Ovary (tissue), 3 donors: ENCODE measurements at regions not wholly inside any gene's neighbourhood (a gene's known extent, or its start where the extent isn't known, plus 50 kb on each side); places are given as distances from the start of the nearest gene placed in this dataset.

Experiments used
- POLR2A ChIP-seq: fragments of 450-650 bp; IDR thresholded peaks from one replicate; pipeline ENCODE4 v1.6.1; 2017; ENCODE audit warnings: antibody characterized with exemption, mild to moderate bottlenecking, moderate library complexity
- TF ChIP-seq, protein P1 (sequence below), 3 donors: fragments of 450-650 bp in 2 of 3; fragments of 200-600 bp in 1 of 3; IDR thresholded peaks; one replicate each; pipeline versions ENCODE4 v1.5.1 to v1.8.0; 2016 to 2022; ENCODE audit warnings: antibody characterized with exemption in 3 of 3, mild to moderate bottlenecking in 1 of 3
- donor health status: DM: no; HTN: no; CAD: no.

DNA sequence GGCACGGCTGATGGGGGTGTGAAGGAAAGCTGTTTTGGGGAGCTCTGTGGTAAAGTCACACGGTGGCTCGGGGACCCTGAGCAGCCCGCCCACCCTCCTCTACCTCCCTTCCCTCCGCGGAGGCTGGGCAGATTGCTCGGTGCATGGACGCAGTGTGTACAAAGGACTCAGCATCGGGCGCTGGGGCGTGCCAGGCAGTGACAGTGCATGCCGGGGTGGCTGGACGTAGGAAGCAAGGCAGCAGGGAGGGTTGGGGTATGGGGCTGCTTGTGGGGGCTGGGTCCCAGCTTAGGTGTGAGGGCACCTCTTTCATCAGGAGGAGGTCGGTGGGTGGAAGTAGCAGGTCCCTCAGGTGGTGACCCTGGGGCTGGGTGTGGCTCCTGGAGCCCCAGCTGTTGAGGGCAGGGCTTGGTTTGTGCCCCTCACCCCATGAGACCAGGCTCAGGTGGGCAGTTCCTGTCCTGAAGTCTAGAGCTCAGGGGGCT, 159.9 kb upstream of the GSE1 start:
- no peak for TF ChIP-seq POLR2A
- TF ChIP-seq, protein P1, sequence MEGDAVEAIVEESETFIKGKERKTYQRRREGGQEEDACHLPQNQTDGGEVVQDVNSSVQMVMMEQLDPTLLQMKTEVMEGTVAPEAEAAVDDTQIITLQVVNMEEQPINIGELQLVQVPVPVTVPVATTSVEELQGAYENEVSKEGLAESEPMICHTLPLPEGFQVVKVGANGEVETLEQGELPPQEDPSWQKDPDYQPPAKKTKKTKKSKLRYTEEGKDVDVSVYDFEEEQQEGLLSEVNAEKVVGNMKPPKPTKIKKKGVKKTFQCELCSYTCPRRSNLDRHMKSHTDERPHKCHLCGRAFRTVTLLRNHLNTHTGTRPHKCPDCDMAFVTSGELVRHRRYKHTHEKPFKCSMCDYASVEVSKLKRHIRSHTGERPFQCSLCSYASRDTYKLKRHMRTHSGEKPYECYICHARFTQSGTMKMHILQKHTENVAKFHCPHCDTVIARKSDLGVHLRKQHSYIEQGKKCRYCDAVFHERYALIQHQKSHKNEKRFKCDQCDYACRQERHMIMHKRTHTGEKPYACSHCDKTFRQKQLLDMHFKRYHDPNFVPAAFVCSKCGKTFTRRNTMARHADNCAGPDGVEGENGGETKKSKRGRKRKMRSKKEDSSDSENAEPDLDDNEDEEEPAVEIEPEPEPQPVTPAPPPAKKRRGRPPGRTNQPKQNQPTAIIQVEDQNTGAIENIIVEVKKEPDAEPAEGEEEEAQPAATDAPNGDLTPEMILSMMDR (IDR thresholded peaks at IDR 0.05) = no peak
